Mesendoderm (in vitro differentiated cells): ENCODE measurements at regions not wholly inside any gene's neighbourhood (a gene's known extent, or its start where the extent isn't known, plus 50 kb on each side); places are given as distances from the start of the nearest gene placed in this dataset.
A peak's percentile ranks its signal among the peaks of the same experiment; 100 is the strongest.

Source experiments
- DNase-seq: peaks from one replicate; pipeline ENCODE4 v3.0.0; 2013
- H2AK5ac ChIP-seq: 2 replicates; pipeline ENCODE4 v1.6.1; 2013; ENCODE audit warnings: low read length, inconsistent platforms
- H2BK120ac ChIP-seq: 2 replicates; pipeline ENCODE4 v1.6.1; 2013; ENCODE audit warnings: low read depth, mild to moderate bottlenecking, low read length, moderate library complexity, mixed read lengths
- H2BK15ac ChIP-seq: replicated peaks from 2 replicates; pipeline ENCODE4 v1.6.1; 2013; ENCODE audit warnings: low read depth, mild to moderate bottlenecking, moderate library complexity
- H2BK5ac ChIP-seq: 2 replicates; pipeline ENCODE4 v1.6.1; 2013; ENCODE audit warnings: low read length, inconsistent platforms
- H3K18ac ChIP-seq: 2 replicates; pipeline ENCODE4 v1.6.1; 2013; ENCODE audit warnings: mild to moderate bottlenecking, low read length, mixed read lengths
- H3K23ac ChIP-seq: one replicate; pipeline ENCODE4 v1.6.1; 2013; ENCODE audit warnings: low read length
- H3K27ac ChIP-seq: 2 replicates; pipeline ENCODE4 v1.5.1; 2013; ENCODE audit warnings: low read depth, mild to moderate bottlenecking, inconsistent platforms, low read length, moderate library complexity
- H3K27me3 ChIP-seq: 2 replicates; pipeline ENCODE4 v1.6.1; 2013; ENCODE audit warnings: low read length, control low read depth, mild to moderate bottlenecking, inconsistent platforms; ENCODE audit not compliant: insufficient read depth, poor library complexity
- H3K36me3 ChIP-seq: 2 replicates; pipeline ENCODE4 v1.6.1; 2013; ENCODE audit warnings: low read length, inconsistent platforms; ENCODE audit not compliant: control insufficient read depth, insufficient read depth
- H3K4ac ChIP-seq: one replicate; pipeline ENCODE4 v1.6.1; 2013; ENCODE audit warnings: low read depth, mild to moderate bottlenecking, low read length, moderate library complexity
- H3K4me1 ChIP-seq: 2 replicates; pipeline ENCODE4 v1.6.1; 2013; ENCODE audit warnings: low read depth, low read length, inconsistent platforms; ENCODE audit not compliant: control insufficient read depth
- H3K4me2 ChIP-seq: 2 replicates; pipeline ENCODE4 v1.6.1; 2013; ENCODE audit warnings: low read length
- H3K4me3 ChIP-seq: 2 replicates; pipeline ENCODE4 v1.5.1; 2013; ENCODE audit warnings: mild to moderate bottlenecking, low read length
- H3K56ac ChIP-seq: one replicate; pipeline ENCODE4 v1.6.1; 2013; ENCODE audit warnings: low read length
- H3K79me1 ChIP-seq: 2 replicates; pipeline ENCODE4 v1.6.1; 2013; ENCODE audit warnings: low read length, inconsistent platforms
- H3K79me2 ChIP-seq: 2 replicates; pipeline ENCODE4 v1.6.1; 2013; ENCODE audit warnings: mild to moderate bottlenecking, low read length; ENCODE audit not compliant: control insufficient read depth, insufficient read depth
- H3K9ac ChIP-seq: 2 replicates; pipeline ENCODE4 v1.6.1; 2013; ENCODE audit warnings: low read length, inconsistent platforms
- H4K5ac ChIP-seq: one replicate; pipeline ENCODE4 v1.6.1; 2013; ENCODE audit warnings: low read length
- H4K8ac ChIP-seq: one replicate; pipeline ENCODE4 v1.6.1; 2013; ENCODE audit warnings: low read depth, mild to moderate bottlenecking, control low read depth, low read length, moderate library complexity
- WGBS: extraction: QIAGEN DNeasy Blood & Tissue Kit; methylation state at CpG from one replicate; pipeline ENCODE4 v1.1.7; 2013; ENCODE audit warnings: low lambda C conversion rate, missing lambda C conversion rate; ENCODE audit not compliant: insufficient coverage; ENCODE audit errors: extremely low coverage; 5-methylcytosine and 5-hydroxymethylcytosine counted together

DNA sequence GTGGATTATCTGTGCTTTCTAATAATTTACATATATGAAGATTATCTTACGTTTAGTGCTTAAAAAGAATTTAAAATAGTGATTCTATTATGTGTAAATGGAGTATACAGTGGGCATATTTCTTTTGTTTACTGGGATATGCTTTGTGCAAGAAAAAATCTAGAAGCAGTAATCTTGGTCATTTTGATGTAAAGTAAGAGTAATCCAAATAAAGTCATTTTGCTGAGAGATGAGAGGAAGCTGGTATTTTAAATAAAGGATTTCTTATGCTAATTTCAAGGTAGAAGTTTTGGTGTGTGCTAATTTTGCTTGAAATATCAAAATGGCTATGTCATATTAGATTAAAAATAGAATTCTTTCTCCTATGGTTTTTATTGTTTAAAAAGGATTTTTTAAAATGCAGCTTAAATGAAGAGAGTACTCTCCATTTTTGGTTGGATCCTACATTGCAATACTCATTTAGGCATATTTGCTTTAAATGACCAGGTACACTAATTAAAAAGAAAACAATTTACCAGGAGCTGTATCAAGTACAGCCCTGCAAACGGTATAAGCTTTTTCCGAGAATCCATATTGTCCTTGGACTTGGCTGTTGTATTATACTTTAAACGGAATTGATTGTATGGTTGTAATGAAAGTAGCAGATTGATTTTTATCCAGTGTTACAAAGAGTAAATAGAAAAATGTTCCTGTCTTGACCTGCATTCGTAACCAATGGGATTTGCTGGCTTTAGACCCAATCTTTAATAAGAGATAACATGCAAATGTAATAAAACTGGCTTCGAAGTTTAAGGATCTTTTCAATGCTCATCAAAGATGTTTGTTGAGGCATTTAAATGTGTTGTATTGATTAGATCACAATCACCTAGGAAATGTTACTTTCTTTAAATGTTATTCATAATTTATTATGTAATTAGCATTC lies 574.7 kb downstream of the USP25 start:
- Histone ChIP-seq H3K27me3 (no peaks in the 10 kb centered on the region), H3K79me2 (no peaks in the 10 kb centered on the region), H3K36me3 (no peaks in the 10 kb centered on the region), H2BK5ac (no peak overlapping the region), H3K4me3 (no peak overlapping the region), H2BK120ac (no peak overlapping the region), H3K4ac (no peak overlapping the region), H3K4me1 (no peaks in the 10 kb centered on the region), H3K27ac (no peak overlapping the region), H3K23ac (no peak overlapping the region), H2AK5ac (no peak overlapping the region), H3K9ac (no peak overlapping the region), H4K5ac (no peak overlapping the region), H2BK15ac (no peak overlapping the region), H3K56ac (no peak overlapping the region), H3K79me1 (no peaks in the 10 kb centered on the region), H3K4me2 (no peak overlapping the region), H3K18ac (no peak overlapping the region), H4K8ac (no peak overlapping the region)
- DNase-seq: no peak
- WGBS: no CpG with 5 or more reads among the region's 6 CpGs

DNA sequence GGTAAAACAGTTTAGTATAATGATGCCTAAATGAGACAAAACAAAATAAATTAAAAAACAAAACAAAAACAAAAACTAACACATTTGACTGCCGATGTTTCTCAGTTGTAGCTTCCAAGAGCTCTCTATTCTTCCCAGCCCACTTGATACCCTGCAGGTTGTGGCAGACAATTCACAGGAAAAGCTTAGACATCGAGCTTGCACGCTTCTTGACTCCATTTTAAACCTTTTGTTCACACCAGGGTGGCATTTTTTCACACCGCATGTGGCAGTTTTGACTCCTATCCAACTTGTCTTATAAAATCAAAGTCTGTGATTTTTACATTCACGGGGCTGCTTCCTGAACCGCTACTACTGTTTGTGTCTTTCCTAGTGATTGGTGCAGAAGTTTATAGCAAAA lies 575.9 kb downstream of the USP25 start:
- no peak overlapping the region for H3K4me2 ChIP-seq
- H2BK120ac ChIP-seq: no peak overlapping the region
- no peak overlapping the region for H3K9ac ChIP-seq
- no peaks in the 10 kb centered on the region for H3K36me3 ChIP-seq
- H3K4me1 ChIP-seq: no peaks in the 10 kb centered on the region
- no peak overlapping the region for H3K56ac ChIP-seq
- H3K23ac ChIP-seq: no peak overlapping the region
- peak; percentile 32 for DNase-seq
- no peak overlapping the region for H3K18ac ChIP-seq
- no CpG with 5 or more reads among the region's 6 CpGs for WGBS
- H3K79me1 ChIP-seq: no peaks in the 10 kb centered on the region
- no peak overlapping the region for H3K27ac ChIP-seq
- no peaks in the 10 kb centered on the region for H3K79me2 ChIP-seq
- no peak overlapping the region for H4K8ac ChIP-seq
- H2BK15ac ChIP-seq: no peak overlapping the region
- no peak overlapping the region for H4K5ac ChIP-seq
- no peaks in the 10 kb centered on the region for H3K27me3 ChIP-seq
- no peak overlapping the region for H2BK5ac ChIP-seq
- no peak overlapping the region for H2AK5ac ChIP-seq
- H3K4me3 ChIP-seq: no peak overlapping the region
- no peak overlapping the region for H3K4ac ChIP-seq

DNA sequence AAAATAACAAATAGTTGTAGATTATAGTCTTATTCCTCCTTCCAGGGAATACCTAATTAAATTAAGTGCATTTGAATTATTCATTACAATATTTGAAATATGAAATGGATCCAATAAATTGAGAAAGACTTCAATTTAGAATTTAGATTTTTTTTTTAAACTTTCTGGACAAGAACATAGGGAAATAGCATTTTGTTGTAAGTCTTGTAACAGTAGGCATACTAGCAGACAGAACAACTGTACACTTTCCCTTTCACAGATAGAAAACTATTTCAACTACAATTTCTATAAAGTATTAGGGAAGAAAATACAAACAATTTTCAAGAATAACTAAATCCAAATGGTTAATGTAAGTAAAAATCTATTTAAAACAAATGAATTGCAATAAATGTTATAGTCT lies 577.5 kb downstream of the USP25 start:
- no peak overlapping the region for H3K18ac ChIP-seq
- H3K4ac ChIP-seq: no peak overlapping the region
- H2BK15ac ChIP-seq: no peak overlapping the region
- no peak overlapping the region for H3K56ac ChIP-seq
- no peaks in the 10 kb centered on the region for H3K4me1 ChIP-seq
- H3K27me3 ChIP-seq: no peaks in the 10 kb centered on the region
- H2AK5ac ChIP-seq: no peak overlapping the region
- H3K23ac ChIP-seq: no peak overlapping the region
- no peak overlapping the region for H3K9ac ChIP-seq
- no peaks in the 10 kb centered on the region for H3K36me3 ChIP-seq
- H3K79me2 ChIP-seq: no peaks in the 10 kb centered on the region
- no peak overlapping the region for H3K27ac ChIP-seq
- no peak for DNase-seq
- H4K8ac ChIP-seq: no peak overlapping the region
- H3K4me2 ChIP-seq: no peak overlapping the region
- no peak overlapping the region for H3K4me3 ChIP-seq
- no peak overlapping the region for H4K5ac ChIP-seq
- H2BK5ac ChIP-seq: no peak overlapping the region
- H2BK120ac ChIP-seq: no peak overlapping the region
- H3K79me1 ChIP-seq: no peaks in the 10 kb centered on the region

DNA sequence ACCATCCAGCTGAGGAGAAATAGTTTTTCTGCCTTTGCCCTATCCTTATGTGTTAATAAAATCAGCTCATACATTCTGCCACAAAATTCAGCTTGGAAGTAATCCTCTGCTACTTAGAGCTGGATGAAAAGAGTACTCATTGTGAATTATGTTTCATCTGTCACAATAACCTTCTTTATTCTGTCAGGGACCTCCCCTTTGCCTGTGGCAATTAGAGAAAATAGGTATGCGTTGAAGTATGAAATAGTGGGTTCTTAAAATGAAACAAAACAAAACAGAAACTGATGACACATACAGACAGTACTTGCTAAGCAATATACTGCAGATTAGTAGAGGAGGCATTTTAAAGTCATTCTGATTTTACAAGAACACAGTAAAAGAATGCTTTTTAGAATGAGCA lies 578.5 kb downstream of the USP25 start:
- WGBS: no CpG with 5 or more reads among the region's 1 CpG
- H3K18ac ChIP-seq: no peak overlapping the region
- DNase-seq: no peak

DNA sequence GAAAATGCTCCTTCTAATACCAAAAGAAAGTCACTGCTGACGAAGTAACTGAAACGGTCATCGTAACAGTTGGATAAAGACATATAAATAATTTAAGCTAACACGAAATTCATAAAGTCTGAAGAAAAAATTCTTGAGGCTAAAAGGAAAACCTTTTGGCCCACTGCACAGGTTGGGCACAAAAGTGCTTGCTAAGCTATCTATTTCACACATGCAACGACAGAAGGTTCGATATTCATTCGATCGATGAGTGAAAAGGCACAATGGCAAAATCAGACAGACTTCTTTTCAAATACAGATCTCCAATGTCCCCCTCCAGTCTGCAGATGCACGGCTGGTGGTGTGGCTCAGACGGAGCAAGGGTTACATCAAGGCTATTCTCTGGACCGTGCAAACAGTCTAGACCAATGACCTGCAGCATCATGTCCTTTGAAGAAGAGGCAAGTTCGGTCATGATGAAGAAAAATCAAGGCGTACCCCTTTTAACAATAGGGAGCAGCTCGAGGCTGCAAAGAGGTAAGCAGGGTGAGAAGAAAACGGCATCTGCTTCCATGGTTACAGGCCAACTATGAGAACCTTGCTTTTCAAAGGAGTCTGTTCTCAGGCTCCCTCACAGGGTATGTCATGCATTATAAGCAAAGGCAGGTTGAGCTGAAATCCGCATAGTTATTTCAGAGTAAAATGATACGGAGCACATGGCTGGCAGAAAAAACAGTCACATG lies 579.6 kb downstream of the USP25 start:
- H4K5ac ChIP-seq: no peak overlapping the region
- no peaks in the 10 kb centered on the region for H3K27me3 ChIP-seq
- no peak overlapping the region for H3K23ac ChIP-seq
- no CpG with 5 or more reads among the region's 17 CpGs for WGBS
- H3K4me2 ChIP-seq: no peak overlapping the region
- H2BK15ac ChIP-seq: no peak overlapping the region
- no peaks in the 10 kb centered on the region for H3K4me1 ChIP-seq
- H3K18ac ChIP-seq: no peak overlapping the region
- H3K4ac ChIP-seq: no peak overlapping the region
- peak; percentile 38 for DNase-seq
- H3K27ac ChIP-seq: no peak overlapping the region
- no peak overlapping the region for H2BK5ac ChIP-seq
- no peaks in the 10 kb centered on the region for H3K79me2 ChIP-seq
- no peak overlapping the region for H2BK120ac ChIP-seq
- H3K36me3 ChIP-seq: no peaks in the 10 kb centered on the region
- no peak overlapping the region for H3K4me3 ChIP-seq
- no peak overlapping the region for H3K56ac ChIP-seq
- no peak overlapping the region for H3K9ac ChIP-seq
- H3K79me1 ChIP-seq: no peaks in the 10 kb centered on the region
- no peak overlapping the region for H4K8ac ChIP-seq
- H2AK5ac ChIP-seq: no peak overlapping the region

More for the DNA sequence above, 578.5 kb downstream of the USP25 start:
- Histone ChIP-seq H2BK120ac (no peak overlapping the region), H3K27ac (no peak overlapping the region), H2AK5ac (no peak overlapping the region), H3K79me2 (no peaks in the 10 kb centered on the region), H4K5ac (no peak overlapping the region), H3K79me1 (no peaks in the 10 kb centered on the region), H2BK5ac (no peak overlapping the region), H3K23ac (no peak overlapping the region), H3K4ac (no peak overlapping the region), H3K36me3 (no peaks in the 10 kb centered on the region), H3K56ac (no peak overlapping the region), H3K27me3 (no peaks in the 10 kb centered on the region), H3K4me3 (no peak overlapping the region), H3K4me1 (no peaks in the 10 kb centered on the region), H3K4me2 (no peak overlapping the region), H2BK15ac (no peak overlapping the region), H3K9ac (no peak overlapping the region), H4K8ac (no peak overlapping the region)
